ENCODE measurements at regions not wholly inside any gene's neighbourhood (a gene's known extent, or its start where the extent isn't known, plus 50 kb on each side); places are given as distances from the start of the nearest gene placed in this dataset.
"Not testable (repeated sequence)": the region's sequence is repeated elsewhere in the genome, so short reads cannot be mapped to it uniquely, and the experiment has no call there.

GRCh38 chr9:28927691-28928090 is 1354.4 kb upstream of the C9orf72 start:
- no peak for DNase-seq

GRCh38 chr9:28929433-28929832 is 1356.2 kb upstream of the C9orf72 start:
- no peak for DNase-seq

- DNase-seq, result no peak
These were observed 1357.5 kb upstream of the C9orf72 start for GRCh38 chr9:28930766-28931165.

- DNase-seq, result peak; percentile 8
These were observed 1360.8 kb upstream of the C9orf72 start for GRCh38 chr9:28934111-28934510.

GRCh38 chr9:28938981-28939380 is 1365.7 kb upstream of the C9orf72 start:
- no peak for DNase-seq

GRCh38 chr9:28941856-28942255 is 1368.6 kb upstream of the C9orf72 start:
- DNase-seq, result no peak

- no peak for DNase-seq
These were observed 1369.7 kb upstream of the C9orf72 start for GRCh38 chr9:28942941-28943340.

GRCh38 chr9:28946648-28947047 is 1373.4 kb upstream of the C9orf72 start:
- no peak for DNase-seq

- no peak for DNase-seq
These were observed 1378.7 kb upstream of the C9orf72 start for GRCh38 chr9:28951945-28952344.

GRCh38 chr9:28956116-28956880 is 1383.0 kb upstream of the C9orf72 start:
- no peak for DNase-seq

GRCh38 chr9:28960602-28961001 is 1387.3 kb upstream of the C9orf72 start:
- DNase-seq, result no peak

GRCh38 chr9:28961623-28962022 is 1388.3 kb upstream of the C9orf72 start:
- DNase-seq, result no peak

GRCh38 chr9:28967226-28967625 is 1393.9 kb upstream of the C9orf72 start:
- no peak for DNase-seq

GRCh38 chr9:28970241-28970654 is 1397.0 kb upstream of the C9orf72 start:
- DNase-seq, result no peak

- DNase-seq, result no peak
These were observed 1398.6 kb upstream of the C9orf72 start for GRCh38 chr9:28971881-28972280.

- DNase-seq, result no peak
These were observed 1403.0 kb upstream of the C9orf72 start for GRCh38 chr9:28976250-28976649.

- no peak for DNase-seq
These were observed 1403.4 kb upstream of the C9orf72 start for GRCh38 chr9:28976684-28977083.

GRCh38 chr9:28981129-28981528 is 1407.8 kb upstream of the C9orf72 start:
- DNase-seq, result no peak

- DNase-seq, result no peak
These were observed 1408.4 kb upstream of the C9orf72 start for GRCh38 chr9:28981711-28982110.

GRCh38 chr9:28984016-28984415 is 1410.7 kb upstream of the C9orf72 start:
- no peak for DNase-seq

GRCh38 chr9:28990009-28990408 is 1416.7 kb upstream of the C9orf72 start:
- DNase-seq, result not testable (repeated sequence)

- no peak for DNase-seq
These were observed 1425.8 kb upstream of the C9orf72 start for GRCh38 chr9:28999057-28999456.

- DNase-seq, result no peak
These were observed 1426.5 kb upstream of the C9orf72 start for GRCh38 chr9:28999806-29000205.

- no peak for DNase-seq
These were observed 1427.7 kb upstream of the C9orf72 start for GRCh38 chr9:29001006-29001405.

GRCh38 chr9:29004988-29005387 is 1431.7 kb upstream of the C9orf72 start:
- DNase-seq, result no peak

Data from tongue (tissue), 1 donor.